ENCODE measurements at regions not wholly inside any gene's neighbourhood (a gene's known extent, or its start where the extent isn't known, plus 50 kb on each side); places are given as distances from the start of the nearest gene placed in this dataset.

DNA sequence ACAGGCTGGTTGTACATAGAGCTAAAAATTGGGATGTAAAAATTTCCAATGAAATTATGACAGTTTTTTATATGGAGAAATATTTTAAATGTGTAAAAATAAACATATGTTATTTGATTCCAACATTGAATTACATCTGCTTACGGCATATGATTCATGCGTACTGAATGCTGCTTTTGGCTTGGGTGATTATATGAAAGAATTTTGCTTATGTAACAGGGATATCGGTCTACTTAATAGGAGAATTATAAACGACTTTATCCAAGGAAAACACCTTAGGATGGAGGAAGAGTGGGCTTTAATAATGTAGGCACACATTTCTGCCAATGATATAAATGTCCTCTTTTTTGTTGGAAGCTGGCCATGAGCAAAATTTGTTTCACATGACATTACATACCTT, 197.3 kb upstream of the GOT2 start (continued):
- no peak for TF ChIP-seq GATA2 (CRISPR knock-in tag; IDR thresholded peaks at IDR 0.05)

DNA sequence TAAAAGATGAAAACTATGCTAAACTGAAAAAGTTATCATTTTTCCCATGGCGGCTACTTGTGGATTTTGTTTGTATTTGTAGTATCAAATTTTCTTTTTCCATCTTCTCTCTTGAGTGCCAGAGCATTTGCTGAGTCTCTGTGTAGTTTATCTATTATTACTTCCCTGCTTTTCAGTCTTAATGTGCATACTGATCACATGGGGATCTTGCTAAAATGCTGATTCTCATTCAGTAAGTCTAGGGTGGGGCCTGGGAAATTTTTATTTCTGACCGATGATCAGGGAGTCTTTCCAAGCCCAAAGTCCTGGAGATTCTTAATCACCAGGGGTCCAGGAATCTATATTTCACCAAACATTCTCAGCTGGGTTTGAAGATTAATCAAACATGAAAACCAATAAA, 189.0 kb upstream of the GOT2 start:
- Histone ChIP-seq H3K4me3 (ENCODE audit: low read depth in 2 of 2, low read length in 1 of 2) (no peak overlapping the region), H3K79me2 (ENCODE audit: insufficient read depth) (no peaks in the 10 kb centered on the region), H2AFZ (ENCODE audit: low read depth) (no peak overlapping the region), H3K9ac (no peak overlapping the region), H3K9me2 (no peaks in the 10 kb centered on the region), H3K36me3 (replicated peaks in 1 of 2; ENCODE audit: control insufficient read depth in 1 of 2, insufficient read depth in 2 of 2, low read length in 1 of 2) (no peaks in the 10 kb centered on the region), H3K27ac (ENCODE audit: low read depth in 2 of 2, low read length in 1 of 2) (no peak overlapping the region), H3K4me1 (ENCODE audit: control insufficient read depth in 1 of 2, insufficient read depth in 2 of 2, low read depth in 1 of 2, low read length in 1 of 2) (no peaks in the 10 kb centered on the region), H4K20me1 (ENCODE audit: insufficient read depth) (no peaks in the 10 kb centered on the region), H3K4me2 (no peak overlapping the region), H3F3A (replicated peaks; ENCODE audit: insufficient read depth) (no peaks in the 10 kb centered on the region), H3K9me3 (no peaks in the 10 kb centered on the region), H3K27me3 (ENCODE audit: insufficient read depth) (no peaks in the 10 kb centered on the region)
- POLR2A ChIA-PET = no interaction called here
- DNase-seq = no peak
- CTCF ChIA-PET = interaction anchor here (0.6 to 1.1 kb wide), 2 partner anchors 17 to 34 kb away, joined by 3 read pairs; no protein-coding TSS in a partner anchor
- 33% methylated on average over 2 of the region's 2 CpGs for WGBS (ENCODE audit: low lambda C conversion rate)
- TF ChIP-seq RFX5 (IDR thresholded peaks at IDR 0.05; ENCODE audit: low read length) (no peak), YY1 (IDR thresholded peaks at IDR 0.05; ENCODE audit: low read depth) (no peak)

DNA sequence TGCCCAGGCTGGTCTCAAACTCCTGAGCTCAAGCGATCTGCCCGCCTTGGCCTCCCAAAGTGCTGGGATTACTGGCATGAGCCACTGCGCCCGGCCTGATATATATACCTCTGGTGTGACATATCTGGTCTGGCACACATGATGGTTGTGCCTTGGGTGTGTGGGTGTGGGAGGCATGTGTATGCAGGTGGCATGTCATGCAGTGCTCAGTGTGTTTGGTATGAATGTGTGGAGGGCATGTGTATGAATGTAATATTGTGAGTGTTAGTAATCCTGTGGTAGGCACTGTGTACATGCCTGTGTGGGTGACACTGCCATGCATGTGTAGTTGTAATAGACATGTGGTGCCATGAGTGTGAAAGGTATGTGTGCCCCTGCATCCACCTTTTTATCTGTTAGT, 179.3 kb upstream of the GOT2 start:
- Histone ChIP-seq H3K36me3 (replicated peaks in 1 of 2; ENCODE audit: control insufficient read depth in 1 of 2, insufficient read depth in 2 of 2, low read length in 1 of 2) (no peaks in the 10 kb centered on the region), H3K4me1 (ENCODE audit: control insufficient read depth in 1 of 2, insufficient read depth in 2 of 2, low read depth in 1 of 2, low read length in 1 of 2) (no peaks in the 10 kb centered on the region), H4K20me1 (ENCODE audit: insufficient read depth) (no peaks in the 10 kb centered on the region), H3K9me2 (no peaks in the 10 kb centered on the region), H3F3A (replicated peaks; ENCODE audit: insufficient read depth) (no peaks in the 10 kb centered on the region), H3K9ac (no peak overlapping the region), H3K9me3 (no peaks in the 10 kb centered on the region), H3K27ac (ENCODE audit: low read depth in 2 of 2, low read length in 1 of 2) (no peak overlapping the region), H2AFZ (ENCODE audit: low read depth) (no peak overlapping the region), H3K4me2 (no peak overlapping the region), H3K27me3 (ENCODE audit: insufficient read depth) (no peaks in the 10 kb centered on the region), H3K4me3 (ENCODE audit: low read depth in 2 of 2, low read length in 1 of 2) (no peak overlapping the region), H3K79me2 (ENCODE audit: insufficient read depth) (no peaks in the 10 kb centered on the region)
- no CpG with 5 or more reads among the region's 4 CpGs for WGBS (ENCODE audit: low lambda C conversion rate)
- TF ChIP-seq RCOR1 (IDR thresholded peaks at IDR 0.05; ENCODE audit: low read length) (no peak), SMC3 (IDR thresholded peaks at IDR 0.05; ENCODE audit: low read depth, low read length) (no peak), FOXM1 (IDR thresholded peaks at IDR 0.05; ENCODE audit: low read depth) (no peak), MEF2A (IDR thresholded peaks at IDR 0.05; ENCODE audit: borderline replicate concordance, low read depth) (no peak), EZH2phosphoT487 (IDR thresholded peaks at IDR 0.05; ENCODE audit: borderline replicate concordance, low read depth) (no peak), TCF12 (IDR thresholded peaks at IDR 0.05) (no peak), JUND (IDR thresholded peaks at IDR 0.05) (no peak), SIN3A (IDR thresholded peaks at IDR 0.05; ENCODE audit: borderline replicate concordance, low read depth, low read length) (no peak), ELF1 (IDR thresholded peaks at IDR 0.05) (no peak), POLR2AphosphoS5 (IDR thresholded peaks at IDR 0.05; ENCODE audit: low read depth, low read length) (no peak), NRF1 (IDR thresholded peaks at IDR 0.05; ENCODE audit: low read depth, low read length) (no peak)
- TF ChIP-seq, protein P1, sequence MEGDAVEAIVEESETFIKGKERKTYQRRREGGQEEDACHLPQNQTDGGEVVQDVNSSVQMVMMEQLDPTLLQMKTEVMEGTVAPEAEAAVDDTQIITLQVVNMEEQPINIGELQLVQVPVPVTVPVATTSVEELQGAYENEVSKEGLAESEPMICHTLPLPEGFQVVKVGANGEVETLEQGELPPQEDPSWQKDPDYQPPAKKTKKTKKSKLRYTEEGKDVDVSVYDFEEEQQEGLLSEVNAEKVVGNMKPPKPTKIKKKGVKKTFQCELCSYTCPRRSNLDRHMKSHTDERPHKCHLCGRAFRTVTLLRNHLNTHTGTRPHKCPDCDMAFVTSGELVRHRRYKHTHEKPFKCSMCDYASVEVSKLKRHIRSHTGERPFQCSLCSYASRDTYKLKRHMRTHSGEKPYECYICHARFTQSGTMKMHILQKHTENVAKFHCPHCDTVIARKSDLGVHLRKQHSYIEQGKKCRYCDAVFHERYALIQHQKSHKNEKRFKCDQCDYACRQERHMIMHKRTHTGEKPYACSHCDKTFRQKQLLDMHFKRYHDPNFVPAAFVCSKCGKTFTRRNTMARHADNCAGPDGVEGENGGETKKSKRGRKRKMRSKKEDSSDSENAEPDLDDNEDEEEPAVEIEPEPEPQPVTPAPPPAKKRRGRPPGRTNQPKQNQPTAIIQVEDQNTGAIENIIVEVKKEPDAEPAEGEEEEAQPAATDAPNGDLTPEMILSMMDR (IDR thresholded peaks at IDR 0.05) = no peak
- TF ChIP-seq, protein P2, sequence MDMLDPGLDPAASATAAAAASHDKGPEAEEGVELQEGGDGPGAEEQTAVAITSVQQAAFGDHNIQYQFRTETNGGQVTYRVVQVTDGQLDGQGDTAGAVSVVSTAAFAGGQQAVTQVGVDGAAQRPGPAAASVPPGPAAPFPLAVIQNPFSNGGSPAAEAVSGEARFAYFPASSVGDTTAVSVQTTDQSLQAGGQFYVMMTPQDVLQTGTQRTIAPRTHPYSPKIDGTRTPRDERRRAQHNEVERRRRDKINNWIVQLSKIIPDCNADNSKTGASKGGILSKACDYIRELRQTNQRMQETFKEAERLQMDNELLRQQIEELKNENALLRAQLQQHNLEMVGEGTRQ (IDR thresholded peaks at IDR 0.05; ENCODE audit: borderline replicate concordance, low read depth, low read length) = no peak
- TF ChIP-seq, protein P3, sequence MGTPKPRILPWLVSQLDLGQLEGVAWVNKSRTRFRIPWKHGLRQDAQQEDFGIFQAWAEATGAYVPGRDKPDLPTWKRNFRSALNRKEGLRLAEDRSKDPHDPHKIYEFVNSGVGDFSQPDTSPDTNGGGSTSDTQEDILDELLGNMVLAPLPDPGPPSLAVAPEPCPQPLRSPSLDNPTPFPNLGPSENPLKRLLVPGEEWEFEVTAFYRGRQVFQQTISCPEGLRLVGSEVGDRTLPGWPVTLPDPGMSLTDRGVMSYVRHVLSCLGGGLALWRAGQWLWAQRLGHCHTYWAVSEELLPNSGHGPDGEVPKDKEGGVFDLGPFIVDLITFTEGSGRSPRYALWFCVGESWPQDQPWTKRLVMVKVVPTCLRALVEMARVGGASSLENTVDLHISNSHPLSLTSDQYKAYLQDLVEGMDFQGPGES (IDR thresholded peaks at IDR 0.05; ENCODE audit: low read depth, low read length) = no peak
- TF ChIP-seq, protein P4, sequence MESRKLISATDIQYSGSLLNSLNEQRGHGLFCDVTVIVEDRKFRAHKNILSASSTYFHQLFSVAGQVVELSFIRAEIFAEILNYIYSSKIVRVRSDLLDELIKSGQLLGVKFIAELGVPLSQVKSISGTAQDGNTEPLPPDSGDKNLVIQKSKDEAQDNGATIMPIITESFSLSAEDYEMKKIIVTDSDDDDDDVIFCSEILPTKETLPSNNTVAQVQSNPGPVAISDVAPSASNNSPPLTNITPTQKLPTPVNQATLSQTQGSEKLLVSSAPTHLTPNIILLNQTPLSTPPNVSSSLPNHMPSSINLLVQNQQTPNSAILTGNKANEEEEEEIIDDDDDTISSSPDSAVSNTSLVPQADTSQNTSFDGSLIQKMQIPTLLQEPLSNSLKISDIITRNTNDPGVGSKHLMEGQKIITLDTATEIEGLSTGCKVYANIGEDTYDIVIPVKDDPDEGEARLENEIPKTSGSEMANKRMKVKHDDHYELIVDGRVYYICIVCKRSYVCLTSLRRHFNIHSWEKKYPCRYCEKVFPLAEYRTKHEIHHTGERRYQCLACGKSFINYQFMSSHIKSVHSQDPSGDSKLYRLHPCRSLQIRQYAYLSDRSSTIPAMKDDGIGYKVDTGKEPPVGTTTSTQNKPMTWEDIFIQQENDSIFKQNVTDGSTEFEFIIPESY (IDR thresholded peaks at IDR 0.05; ENCODE audit: borderline replicate concordance, low read depth) = no peak
- TF ChIP-seq, protein P5, sequence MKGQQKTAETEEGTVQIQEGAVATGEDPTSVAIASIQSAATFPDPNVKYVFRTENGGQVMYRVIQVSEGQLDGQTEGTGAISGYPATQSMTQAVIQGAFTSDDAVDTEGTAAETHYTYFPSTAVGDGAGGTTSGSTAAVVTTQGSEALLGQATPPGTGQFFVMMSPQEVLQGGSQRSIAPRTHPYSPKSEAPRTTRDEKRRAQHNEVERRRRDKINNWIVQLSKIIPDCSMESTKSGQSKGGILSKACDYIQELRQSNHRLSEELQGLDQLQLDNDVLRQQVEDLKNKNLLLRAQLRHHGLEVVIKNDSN (IDR thresholded peaks at IDR 0.05; ENCODE audit: borderline replicate concordance, low read depth) = no peak
- ChIA-PET CTCF (no interaction called here), POLR2A (no interaction called here)
- no peak for DNase-seq

All from SK-N-SH (cell line).